ENCODE measurements at regions not wholly inside any gene's neighbourhood (a gene's known extent, or its start where the extent isn't known, plus 50 kb on each side); places are given as distances from the start of the nearest gene placed in this dataset.

- no peak for TF ChIP-seq CTCF (IDR thresholded peaks at IDR 0.05 in 4 of 5, conservative IDR thresholded peaks at IDR 0.05 in 1 of 5)
- TF ChIP-seq POLR2A (IDR thresholded peaks at IDR 0.05) = no peak
These were observed 183.5 kb upstream of the HS6ST1 start for GRCh38 chr2:128502200-128502599.
